GM19438 (cell line): ENCODE measurements at regions not wholly inside any gene's neighbourhood (a gene's known extent, or its start where the extent isn't known, plus 50 kb on each side); places are given as distances from the start of the nearest gene placed in this dataset.

Source experiments
- ATAC-seq: cut with Tn5 transposase; IDR thresholded peaks from one replicate; pipeline ENCODE4 v1.9.1; 2021; ENCODE audit warnings: low read depth; ENCODE audit not compliant: unreplicated experiment

- no peak for ATAC-seq
Observed at GRCh38 chr13:104065328-104065727, 999.1 kb upstream of the SLC10A2 start.

GRCh38 chr13:104057861-104058260 lies 991.6 kb upstream of the SLC10A2 start:
- ATAC-seq, result no peak

- ATAC-seq, result no peak
Observed at GRCh38 chr13:104045907-104046306, 979.7 kb upstream of the SLC10A2 start.

GRCh38 chr13:104043184-104043583 lies 977.0 kb upstream of the SLC10A2 start:
- ATAC-seq, result no peak

GRCh38 chr13:104034891-104035290 lies 968.7 kb upstream of the SLC10A2 start:
- no peak for ATAC-seq

- no peak for ATAC-seq
Observed at GRCh38 chr13:104025303-104025702, 959.1 kb upstream of the SLC10A2 start.

- no peak for ATAC-seq
Observed at GRCh38 chr13:104024416-104025170, 958.4 kb upstream of the SLC10A2 start.

GRCh38 chr13:104021806-104022397 lies 955.7 kb upstream of the SLC10A2 start:
- ATAC-seq, result no peak

- no peak for ATAC-seq
Observed at GRCh38 chr13:104017317-104017716, 951.1 kb upstream of the SLC10A2 start.

GRCh38 chr13:104015646-104016396 lies 949.6 kb upstream of the SLC10A2 start:
- ATAC-seq, result no peak

- no peak for ATAC-seq
Observed at GRCh38 chr13:104014803-104015645, 948.8 kb upstream of the SLC10A2 start.

GRCh38 chr13:104011505-104012241 lies 945.5 kb upstream of the SLC10A2 start:
- no peak for ATAC-seq

GRCh38 chr13:104008541-104009435 lies 942.6 kb upstream of the SLC10A2 start:
- ATAC-seq, result no peak

GRCh38 chr13:104008075-104008474 lies 941.9 kb upstream of the SLC10A2 start:
- ATAC-seq, result no peak

GRCh38 chr13:104006625-104007075 lies 940.4 kb upstream of the SLC10A2 start:
- no peak for ATAC-seq

- no peak for ATAC-seq
Observed at GRCh38 chr13:104004572-104004971, 938.4 kb upstream of the SLC10A2 start.

- ATAC-seq, result no peak
Observed at GRCh38 chr13:104002216-104002615, 936.0 kb upstream of the SLC10A2 start.

GRCh38 chr13:104001766-104002165 lies 935.5 kb upstream of the SLC10A2 start:
- ATAC-seq, result no peak

- ATAC-seq, result no peak
Observed at GRCh38 chr13:103996733-103997132, 930.5 kb upstream of the SLC10A2 start.
